HepG2 (cell line): ENCODE measurements at regions not wholly inside any gene's neighbourhood (a gene's known extent, or its start where the extent isn't known, plus 50 kb on each side); places are given as distances from the start of the nearest gene placed in this dataset.

Experiments used
- ATAC-seq: fragments of 200-7000 bp; cut with Tn5 transposase; 3 replicates; pipeline ENCODE4 v1.9.1; 2020; ENCODE audit warnings: mild to moderate bottlenecking, moderate library complexity
- BruUV-seq: library from RNA; stranded (reverse); fragments of 400-500 nt; replicated peaks from 2 replicates; lab custom pipeline; 2021; lab: Mats Ljungman, UMichigan
- CTCF ChIA-PET: fragments of 300-600 bp; formaldehyde crosslinking; extraction: SDS; loops from one replicate; lab custom pipeline; 2021; ENCODE audit warnings: low total read pairs, inconsistent platforms, low intra/inter-chr PET ratio; lab: Yijun Ruan, JAX
- POLR2A ChIA-PET: fragments of 350-600 bp; sonication (Branson Sonifier 250); formaldehyde crosslinking; loops from one replicate; lab custom pipeline; 2020; ENCODE audit warnings: antibody characterized with exemption, inconsistent platforms; lab: Yijun Ruan, JAX
- DNase-seq: peaks from one replicate; pipeline ENCODE4 v3.0.0-alpha.2; 2015; ENCODE audit warnings: low spot score
- FAIRE-seq: peaks from 3 replicates; lab custom pipeline; 2011; peaks lifted over from hg19 to GRCh38; lab: Jason Lieb, UNC
- H2AFZ ChIP-seq: one replicate; pipeline ENCODE4 v1.6.1; 2011; ENCODE audit warnings: low read length, inconsistent platforms
- H3K27ac ChIP-seq: fragments of 300-600 bp; 3 replicates; pipeline ENCODE4 v1.8.0; 2011; ENCODE audit warnings: mixed run types, mild to moderate bottlenecking, mixed read lengths, low read length, inconsistent platforms; ENCODE audit not compliant: insufficient read depth; ENCODE audit errors: extremely low read length
- H3K27me3 ChIP-seq, 2 experiments: fragments of 200-600 bp in 1 of 2; 2 replicates in 1 of 2; 3 replicates in 1 of 2; pipeline versions ENCODE4 v1.6.0 to v1.8.0; 2011; ENCODE audit warnings: low read length in 2 of 2, mild to moderate bottlenecking in 2 of 2, moderate library complexity in 2 of 2, inconsistent platforms in 1 of 2; ENCODE audit not compliant: insufficient read depth in 2 of 2, control insufficient read depth in 1 of 2
- H3K36me3 ChIP-seq, 2 experiments: fragments of 200-600 bp in 1 of 2; replicated peaks in 1 of 2; 2 replicates in 1 of 2; 3 replicates in 1 of 2; pipeline versions ENCODE4 v1.5.1 to v1.8.0; 2011; ENCODE audit warnings: low read length in 2 of 2, inconsistent platforms in 1 of 2; ENCODE audit not compliant: insufficient read depth in 2 of 2, control insufficient read depth in 1 of 2
- H3K4me1 ChIP-seq: 2 replicates; pipeline ENCODE4 v1.5.1; 2012; ENCODE audit warnings: low read length, inconsistent platforms; ENCODE audit not compliant: insufficient read depth
- H3K4me2 ChIP-seq: 2 replicates; pipeline ENCODE4 v1.6.0; 2011; ENCODE audit warnings: low read depth, low read length, inconsistent platforms
- H3K4me3 ChIP-seq, 3 experiments: fragments of 200-600 bp in 1 of 3; sonication (generic), shearing (Covaris generic) in 1 of 3; replicated peaks in 1 of 3; 2 replicates each; pipeline ENCODE4 v1.5.1; 2011 to 2016; ENCODE audit warnings: low read length in 3 of 3, inconsistent platforms in 2 of 3, low read depth in 2 of 3, mild to moderate bottlenecking in 2 of 3, control low read depth in 1 of 3, mixed read lengths in 1 of 3; ENCODE audit not compliant: insufficient read depth in 1 of 3
- H3K79me2 ChIP-seq: one replicate; pipeline ENCODE4 v1.6.1; 2011; ENCODE audit warnings: low read length, inconsistent platforms; ENCODE audit not compliant: insufficient read depth
- H3K9ac ChIP-seq: 2 replicates; pipeline ENCODE4 v1.6.0; 2011; ENCODE audit warnings: mild to moderate bottlenecking, low read depth, low read length, inconsistent platforms; ENCODE audit not compliant: insufficient read depth
- H3K9me3 ChIP-seq: 2 replicates; pipeline ENCODE4 v1.5.1; 2012; ENCODE audit warnings: mild to moderate bottlenecking, low read length
- H4K20me1 ChIP-seq: 2 replicates; pipeline ENCODE4 v1.6.0; 2011; ENCODE audit warnings: inconsistent platforms, mild to moderate bottlenecking, low read length, moderate library complexity; ENCODE audit not compliant: insufficient read depth
- HMG20A ChIP-seq: IDR thresholded peaks from 2 replicates; pipeline ENCODE4 v1.6.1; 2016; ENCODE audit warnings: borderline replicate concordance
- MEF2D ChIP-seq: sonication (generic); formaldehyde crosslinking; IDR thresholded peaks from 2 replicates; pipeline ENCODE4 v1.5.1; 2020; ENCODE audit warnings: mild to moderate bottlenecking, missing genetic modification reagents
- POLR2A ChIP-seq, 2 experiments: IDR thresholded peaks; 2 replicates each; pipeline ENCODE4 v1.6.1; 2011; ENCODE audit warnings: low read depth in 2 of 2, low read length in 2 of 2, mild to moderate bottlenecking in 1 of 2, moderate library complexity in 1 of 2; ENCODE audit not compliant: insufficient read depth in 1 of 2
- SATB2 ChIP-seq: sonication (generic); formaldehyde crosslinking; IDR thresholded peaks from 2 replicates; pipeline ENCODE4 v1.5.0; 2020; ENCODE audit warnings: missing genetic modification reagents
- SMC3 ChIP-seq: IDR thresholded peaks from 2 replicates; pipeline ENCODE4 v1.6.1; 2011; ENCODE audit warnings: low read length, improper control_type of control experiment
- ZBTB3 ChIP-seq: sonication (generic); formaldehyde crosslinking; IDR thresholded peaks from 2 replicates; pipeline ENCODE4 v1.4.0; 2020; ENCODE audit warnings: low read depth, mild to moderate bottlenecking, moderate library complexity, missing genetic modification reagents, borderline replicate concordance
- ZMAT3 ChIP-seq: sonication (generic); formaldehyde crosslinking; conservative IDR thresholded peaks from 2 replicates; pipeline ENCODE4 v1.7.0; 2021; ENCODE audit warnings: missing genetic modification reagents
- ZNF18 ChIP-seq: sonication (generic); formaldehyde crosslinking; IDR thresholded peaks from 2 replicates; pipeline ENCODE4 v1.8.0; 2022; ENCODE audit warnings: mild to moderate bottlenecking, missing genetic modification reagents; ENCODE audit not compliant: insufficient replicate concordance
- ZNF232 ChIP-seq: sonication (generic); formaldehyde crosslinking; IDR thresholded peaks from 2 replicates; pipeline ENCODE4 v1.4.0; 2020; ENCODE audit warnings: missing genetic modification reagents, borderline replicate concordance
- ZNF251 ChIP-seq: sonication (generic); formaldehyde crosslinking; IDR thresholded peaks from 2 replicates; pipeline ENCODE4 v1.9.0; 2021; ENCODE audit warnings: mild to moderate bottlenecking, missing genetic modification reagents
- ZNF552 ChIP-seq: sonication (generic); formaldehyde crosslinking; IDR thresholded peaks from 2 replicates; pipeline ENCODE4 v1.9.0; 2022; ENCODE audit warnings: missing genetic modification reagents, mild to moderate bottlenecking, borderline replicate concordance
- ZNF567 ChIP-seq: sonication (generic); formaldehyde crosslinking; IDR thresholded peaks from 2 replicates; pipeline ENCODE4 v1.8.1; 2023; ENCODE audit warnings: mild to moderate bottlenecking, missing genetic modification reagents, borderline replicate concordance
- ZNF850 ChIP-seq: sonication (generic); formaldehyde crosslinking; conservative IDR thresholded peaks from 2 replicates; pipeline ENCODE4 v1.9.0; 2021; ENCODE audit warnings: mild to moderate bottlenecking, missing genetic modification reagents
- ZSCAN22 ChIP-seq: sonication (generic); formaldehyde crosslinking; IDR thresholded peaks from 2 replicates; pipeline ENCODE4 v1.4.0; 2020; ENCODE audit warnings: mild to moderate bottlenecking, missing genetic modification reagents
- WGBS: methylation state at CpG from one replicate; pipeline ENCODE4 v1.1.6; 2017; ENCODE audit warnings: low lambda C conversion rate; 5-methylcytosine and 5-hydroxymethylcytosine counted together
- in situ Hi-C: cut with HindIII; loops from 2 replicates; pipeline ENCODE4 v1.10.0; 2017; ENCODE audit warnings: low pct_unique_long_range_greater_than_20kb; ENCODE audit not compliant: extremely low pct_ligation_motif_present
- intact Hi-C: fragments of 100-400 bp; cut with micrococcal nuclease; formaldehyde crosslinking; loops from one replicate; pipeline ENCODE4 v1.10.0; 2022; ENCODE audit not compliant: unreplicated experiment
- TF ChIP-seq, protein P1 (sequence below): sonication (generic); formaldehyde crosslinking; IDR thresholded peaks from 2 replicates; pipeline ENCODE4 v1.4.0; 2020; ENCODE audit warnings: missing genetic modification reagents
- TF ChIP-seq, protein P2 (sequence below): sonication (generic); formaldehyde crosslinking; IDR thresholded peaks from 2 replicates; pipeline ENCODE4 v1.4.0; 2020; ENCODE audit warnings: mild to moderate bottlenecking, missing genetic modification reagents

GRCh38 chr11:130726234-130727037, 189.8 kb downstream of the SNX19 start:
- no peak for DNase-seq
- in situ Hi-C loops = no loop called here
- ChIA-PET CTCF (no interaction called here), POLR2A (no interaction called here)
- Histone ChIP-seq H2AFZ (no peak overlapping the region), H3K79me2 (no peaks in the 10 kb centered on the region), H3K36me3 (no peaks in the 10 kb centered on the region), H3K4me3 (no peak overlapping the region), H3K4me1 (no peaks in the 10 kb centered on the region), H3K27me3 (peaks cover 1 to 21% of the 10 kb centered on the region in 2 experiments; a peak in 2 of 5 replicates), H3K4me2 (no peak overlapping the region), H4K20me1 (0 out of 2 replicates have a peak, but pooled peaks cover 3% of the 10 kb centered on the region), H3K9me3 (peaks cover 19% of the 10 kb centered on the region), H3K27ac (no peak overlapping the region), H3K9ac (no peak overlapping the region)
- FAIRE-seq = no peak
- ATAC-seq = no peak
- no TSS peak for BruUV-seq
- TF ChIP-seq ZNF567 (CRISPR knock-in tag) (no peak), ZNF18 (CRISPR knock-in tag) (no peak), ZMAT3 (CRISPR knock-in tag) (no peak), SATB2 (CRISPR knock-in tag) (no peak), ZNF850 (CRISPR knock-in tag) (no peak), ZNF552 (CRISPR knock-in tag) (no peak), ZSCAN22 (CRISPR knock-in tag) (no peak), ZNF232 (no peak), HMG20A (CRISPR knock-in tag) (no peak), MEF2D (CRISPR knock-in tag) (no peak), POLR2A (IDR thresholded peaks at IDR 0.05; ENCODE audit: insufficient read depth in 1 of 2, low read depth in 2 of 2, low read length in 2 of 2) (no peak), ZNF251 (CRISPR knock-in tag) (no peak), SMC3 (no peak), ZBTB3 (CRISPR knock-in tag) (no peak)
- TF ChIP-seq, protein P1, sequence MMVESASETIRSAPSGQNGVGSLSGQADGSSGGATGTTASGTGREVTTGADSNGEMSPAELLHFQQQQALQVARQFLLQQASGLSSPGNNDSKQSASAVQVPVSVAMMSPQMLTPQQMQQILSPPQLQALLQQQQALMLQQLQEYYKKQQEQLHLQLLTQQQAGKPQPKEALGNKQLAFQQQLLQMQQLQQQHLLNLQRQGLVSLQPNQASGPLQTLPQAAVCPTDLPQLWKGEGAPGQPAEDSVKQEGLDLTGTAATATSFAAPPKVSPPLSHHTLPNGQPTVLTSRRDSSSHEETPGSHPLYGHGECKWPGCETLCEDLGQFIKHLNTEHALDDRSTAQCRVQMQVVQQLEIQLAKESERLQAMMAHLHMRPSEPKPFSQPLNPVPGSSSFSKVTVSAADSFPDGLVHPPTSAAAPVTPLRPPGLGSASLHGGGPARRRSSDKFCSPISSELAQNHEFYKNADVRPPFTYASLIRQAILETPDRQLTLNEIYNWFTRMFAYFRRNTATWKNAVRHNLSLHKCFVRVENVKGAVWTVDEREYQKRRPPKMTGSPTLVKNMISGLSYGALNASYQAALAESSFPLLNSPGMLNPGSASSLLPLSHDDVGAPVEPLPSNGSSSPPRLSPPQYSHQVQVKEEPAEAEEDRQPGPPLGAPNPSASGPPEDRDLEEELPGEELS (CRISPR knock-in tag) = no peak
- TF ChIP-seq, protein P2, sequence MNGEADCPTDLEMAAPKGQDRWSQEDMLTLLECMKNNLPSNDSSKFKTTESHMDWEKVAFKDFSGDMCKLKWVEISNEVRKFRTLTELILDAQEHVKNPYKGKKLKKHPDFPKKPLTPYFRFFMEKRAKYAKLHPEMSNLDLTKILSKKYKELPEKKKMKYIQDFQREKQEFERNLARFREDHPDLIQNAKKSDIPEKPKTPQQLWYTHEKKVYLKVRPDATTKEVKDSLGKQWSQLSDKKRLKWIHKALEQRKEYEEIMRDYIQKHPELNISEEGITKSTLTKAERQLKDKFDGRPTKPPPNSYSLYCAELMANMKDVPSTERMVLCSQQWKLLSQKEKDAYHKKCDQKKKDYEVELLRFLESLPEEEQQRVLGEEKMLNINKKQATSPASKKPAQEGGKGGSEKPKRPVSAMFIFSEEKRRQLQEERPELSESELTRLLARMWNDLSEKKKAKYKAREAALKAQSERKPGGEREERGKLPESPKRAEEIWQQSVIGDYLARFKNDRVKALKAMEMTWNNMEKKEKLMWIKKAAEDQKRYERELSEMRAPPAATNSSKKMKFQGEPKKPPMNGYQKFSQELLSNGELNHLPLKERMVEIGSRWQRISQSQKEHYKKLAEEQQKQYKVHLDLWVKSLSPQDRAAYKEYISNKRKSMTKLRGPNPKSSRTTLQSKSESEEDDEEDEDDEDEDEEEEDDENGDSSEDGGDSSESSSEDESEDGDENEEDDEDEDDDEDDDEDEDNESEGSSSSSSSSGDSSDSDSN (CRISPR knock-in tag) = no peak
- intact Hi-C loops = no loop called here
- 12% methylated on average over 8 of the region's 14 CpGs for WGBS
